Stimulated activated CD4-positive, alpha-beta T cell treated with anti-CD3 and anti-CD28 coated beads, Interleukin-1b, Interleukin-23, amount 100 ng/mL, for 1 hour (primary cell): ENCODE measurements at regions not wholly inside any gene's neighbourhood (a gene's known extent, or its start where the extent isn't known, plus 50 kb on each side); places are given as distances from the start of the nearest gene placed in this dataset.

Source experiments
- DNase-seq, 2 donors: peaks; one replicate each; pipeline ENCODE4 v3.0.0-alpha.2; 2020; ENCODE audit warnings: low read depth in 2 of 2

GRCh38 chr6:152905551-152906299 lies 77.1 kb downstream of the FBXO5 start:
- no peak for DNase-seq

- DNase-seq = no peak
Measured at GRCh38 chr6:152909241-152909640, 73.6 kb downstream of the FBXO5 start.

GRCh38 chr6:152916035-152916434 lies 66.8 kb downstream of the FBXO5 start:
- DNase-seq = no peak

GRCh38 chr6:152918991-152919390 lies 63.9 kb downstream of the FBXO5 start:
- DNase-seq = no peak

- DNase-seq = no peak
Measured at GRCh38 chr6:152920016-152920415, 62.8 kb downstream of the FBXO5 start.
